H1 (cell line): ENCODE measurements at regions not wholly inside any gene's neighbourhood (a gene's known extent, or its start where the extent isn't known, plus 50 kb on each side); places are given as distances from the start of the nearest gene placed in this dataset.

Experiments used
- MAFK ChIP-seq: IDR thresholded peaks from 2 replicates; pipeline ENCODE4 v1.6.1; 2012; ENCODE audit warnings: low read depth, mild to moderate bottlenecking, improper control_type of control experiment, low read length
- POLR2AphosphoS5 ChIP-seq: IDR thresholded peaks from 2 replicates; pipeline ENCODE4 v1.6.1; 2011; ENCODE audit warnings: low read depth, low read length
- RAD21 ChIP-seq, 2 experiments: IDR thresholded peaks in 1 of 2; conservative IDR thresholded peaks in 1 of 2; 2 replicates each; pipeline ENCODE4 v1.6.1; 2011; ENCODE audit warnings: low read depth in 2 of 2, low read length in 2 of 2, improper control_type of control experiment in 1 of 2, inconsistent platforms in 1 of 2, mild to moderate bottlenecking in 1 of 2, moderate library complexity in 1 of 2
- SIN3A ChIP-seq, 2 experiments: IDR thresholded peaks in 1 of 2; conservative IDR thresholded peaks in 1 of 2; 2 replicates each; pipeline ENCODE4 v1.6.1; 2011 to 2012; ENCODE audit warnings: low read length in 2 of 2, improper control_type of control experiment in 1 of 2, low read depth in 1 of 2, mild to moderate bottlenecking in 1 of 2
- SIRT6 ChIP-seq: IDR thresholded peaks from one replicate; pipeline ENCODE4 v1.7.1; 2012; ENCODE audit warnings: low read length, inconsistent platforms
- SP2 ChIP-seq: IDR thresholded peaks from 2 replicates; pipeline ENCODE4 v1.6.1; 2012; ENCODE audit warnings: mild to moderate bottlenecking, low read length, inconsistent platforms
- TEAD4 ChIP-seq: IDR thresholded peaks from 2 replicates; pipeline ENCODE4 v1.6.1; 2012; ENCODE audit warnings: low read depth, low read length, inconsistent platforms, mixed read lengths
- YY1 ChIP-seq: IDR thresholded peaks from 2 replicates; pipeline ENCODE4 v1.6.1; 2011; ENCODE audit warnings: low read depth, mild to moderate bottlenecking, low read length
- ZNF274 ChIP-seq: IDR thresholded peaks from 2 replicates; pipeline ENCODE4 v1.7.0; 2012; ENCODE audit warnings: low read length, borderline replicate concordance; ENCODE audit errors: extremely low read depth
- TF ChIP-seq, protein P1 (sequence below), 3 experiments: IDR thresholded peaks; 1 replicate in 2 of 3; 2 replicates in 1 of 3; pipeline versions ENCODE4 v1.5.1 to v1.6.1; 2011; ENCODE audit warnings: low read length in 3 of 3, mild to moderate bottlenecking in 3 of 3, inconsistent platforms in 2 of 3, low read depth in 1 of 3, moderate library complexity in 1 of 3; ENCODE audit not compliant: insufficient read depth in 1 of 3; ENCODE audit errors: control extremely low read depth in 1 of 3
- TF ChIP-seq, protein P2 (sequence below): IDR thresholded peaks from 2 replicates; pipeline ENCODE4 v1.6.1; 2012; ENCODE audit warnings: low read length, inconsistent platforms

DNA sequence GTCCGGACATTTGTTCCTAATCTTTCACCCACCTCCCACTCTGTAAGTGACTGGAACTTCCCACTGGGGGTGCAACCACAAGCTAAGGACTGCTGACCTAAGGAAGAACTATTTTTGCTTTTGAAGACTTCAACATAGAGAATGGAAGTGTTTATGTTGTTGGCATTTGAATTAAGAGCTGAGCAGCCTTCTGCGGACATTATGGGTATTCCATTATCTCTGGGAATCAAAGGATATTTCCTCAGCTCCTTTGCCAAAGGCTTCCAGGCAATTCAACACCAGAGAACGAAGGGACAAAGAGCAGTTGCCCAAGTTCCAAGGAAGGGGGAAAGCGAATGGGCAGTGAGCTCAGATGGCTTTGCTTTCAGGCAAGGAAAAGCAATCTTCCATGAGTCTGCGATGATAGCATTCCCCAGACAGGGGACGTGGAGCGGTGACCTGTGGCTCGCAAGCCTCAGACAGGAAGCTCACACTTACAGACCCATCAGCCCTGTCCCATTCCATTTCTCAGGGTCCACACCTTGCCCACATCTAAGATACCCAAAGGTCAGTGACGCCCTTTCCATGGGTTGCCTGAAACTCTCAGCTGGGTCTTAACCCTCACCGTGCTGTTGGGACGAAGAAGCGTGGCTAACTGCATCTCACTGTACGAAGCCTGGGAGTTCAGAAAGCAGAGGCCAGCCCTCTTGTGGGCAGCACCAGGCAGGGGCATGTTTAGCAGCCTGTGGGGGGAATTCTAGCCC, 116.8 kb downstream of the COPS8 start:
- TF ChIP-seq, protein P1, sequence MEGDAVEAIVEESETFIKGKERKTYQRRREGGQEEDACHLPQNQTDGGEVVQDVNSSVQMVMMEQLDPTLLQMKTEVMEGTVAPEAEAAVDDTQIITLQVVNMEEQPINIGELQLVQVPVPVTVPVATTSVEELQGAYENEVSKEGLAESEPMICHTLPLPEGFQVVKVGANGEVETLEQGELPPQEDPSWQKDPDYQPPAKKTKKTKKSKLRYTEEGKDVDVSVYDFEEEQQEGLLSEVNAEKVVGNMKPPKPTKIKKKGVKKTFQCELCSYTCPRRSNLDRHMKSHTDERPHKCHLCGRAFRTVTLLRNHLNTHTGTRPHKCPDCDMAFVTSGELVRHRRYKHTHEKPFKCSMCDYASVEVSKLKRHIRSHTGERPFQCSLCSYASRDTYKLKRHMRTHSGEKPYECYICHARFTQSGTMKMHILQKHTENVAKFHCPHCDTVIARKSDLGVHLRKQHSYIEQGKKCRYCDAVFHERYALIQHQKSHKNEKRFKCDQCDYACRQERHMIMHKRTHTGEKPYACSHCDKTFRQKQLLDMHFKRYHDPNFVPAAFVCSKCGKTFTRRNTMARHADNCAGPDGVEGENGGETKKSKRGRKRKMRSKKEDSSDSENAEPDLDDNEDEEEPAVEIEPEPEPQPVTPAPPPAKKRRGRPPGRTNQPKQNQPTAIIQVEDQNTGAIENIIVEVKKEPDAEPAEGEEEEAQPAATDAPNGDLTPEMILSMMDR (IDR thresholded peaks at IDR 0.05; ENCODE audit: control extremely low read depth in 1 of 3, insufficient read depth in 1 of 3, low read depth in 1 of 3, low read length in 3 of 3): no peak
- no peak for TF ChIP-seq TEAD4
- no peak for TF ChIP-seq SP2
- TF ChIP-seq POLR2AphosphoS5: no peak
- no peak for TF ChIP-seq RAD21 (IDR thresholded peaks at IDR 0.05 in 1 of 2, conservative IDR thresholded peaks at IDR 0.05 in 1 of 2; ENCODE audit: low read depth in 2 of 2, low read length in 2 of 2)
- TF ChIP-seq ZNF274: no peak
- TF ChIP-seq SIN3A (conservative IDR thresholded peaks at IDR 0.05 in 1 of 2, IDR thresholded peaks at IDR 0.05 in 1 of 2; ENCODE audit: low read depth in 1 of 2, low read length in 2 of 2): no peak
- no peak for TF ChIP-seq SIRT6
- TF ChIP-seq, protein P2, sequence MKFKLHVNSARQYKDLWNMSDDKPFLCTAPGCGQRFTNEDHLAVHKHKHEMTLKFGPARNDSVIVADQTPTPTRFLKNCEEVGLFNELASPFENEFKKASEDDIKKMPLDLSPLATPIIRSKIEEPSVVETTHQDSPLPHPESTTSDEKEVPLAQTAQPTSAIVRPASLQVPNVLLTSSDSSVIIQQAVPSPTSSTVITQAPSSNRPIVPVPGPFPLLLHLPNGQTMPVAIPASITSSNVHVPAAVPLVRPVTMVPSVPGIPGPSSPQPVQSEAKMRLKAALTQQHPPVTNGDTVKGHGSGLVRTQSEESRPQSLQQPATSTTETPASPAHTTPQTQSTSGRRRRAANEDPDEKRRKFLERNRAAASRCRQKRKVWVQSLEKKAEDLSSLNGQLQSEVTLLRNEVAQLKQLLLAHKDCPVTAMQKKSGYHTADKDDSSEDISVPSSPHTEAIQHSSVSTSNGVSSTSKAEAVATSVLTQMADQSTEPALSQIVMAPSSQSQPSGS: no peak
- TF ChIP-seq YY1: no peak
- no peak for TF ChIP-seq MAFK
